ENCODE measurements at regions not wholly inside any gene's neighbourhood (a gene's known extent, or its start where the extent isn't known, plus 50 kb on each side); places are given as distances from the start of the nearest gene placed in this dataset.

GRCh38 chr12:128180166-128180565, 86.8 kb upstream of the TMEM132C start:
- TF ChIP-seq CTCF (IDR thresholded peaks at IDR 0.05; ENCODE audit: unreplicated experiment) = no peak
- ChIA-PET CTCF (no interaction called here), POLR2A (no interaction called here)
- Mint-ChIP-seq H3K4me3 (ENCODE audit: unreplicated experiment) (no peak overlapping the region), H3K9me3 (ENCODE audit: unreplicated experiment) (peaks cover 38% of the 10 kb centered on the region), H3K27me3 (ENCODE audit: insufficient read depth, unreplicated experiment) (no peaks in the 10 kb centered on the region), H3K4me1 (ENCODE audit: insufficient read depth, unreplicated experiment) (no peaks in the 10 kb centered on the region), H3K27ac (ENCODE audit: low read depth, unreplicated experiment) (no peak overlapping the region), H3K36me3 (ENCODE audit: insufficient read depth, unreplicated experiment) (no peaks in the 10 kb centered on the region)
- intact Hi-C loops (cut with micrococcal nuclease) = no loop called here
- no peak for DNase-seq (ENCODE audit: unreplicated experiment)
- no TSS peak for BruUV-seq (replicated peaks)

GRCh38 chr12:128190052-128190451, 76.9 kb upstream of the TMEM132C start:
- intact Hi-C loops (cut with micrococcal nuclease) = no loop called here
- DNase-seq (ENCODE audit: unreplicated experiment) = no peak
- CTCF ChIA-PET = no interaction called here
- peaks cover 10% of the 10 kb centered on the region for H3K9me3 Mint-ChIP-seq (ENCODE audit: unreplicated experiment)
- no peak for TF ChIP-seq CTCF (IDR thresholded peaks at IDR 0.05; ENCODE audit: unreplicated experiment)
- H3K36me3 Mint-ChIP-seq (ENCODE audit: insufficient read depth, unreplicated experiment) = no peaks in the 10 kb centered on the region
- BruUV-seq (replicated peaks) = no TSS peak
- no peaks in the 10 kb centered on the region for H3K4me1 Mint-ChIP-seq (ENCODE audit: insufficient read depth, unreplicated experiment)
- POLR2A ChIA-PET = no interaction called here
- no peaks in the 10 kb centered on the region for H3K27me3 Mint-ChIP-seq (ENCODE audit: insufficient read depth, unreplicated experiment)
- no peak overlapping the region for H3K4me3 Mint-ChIP-seq (ENCODE audit: unreplicated experiment)
- H3K27ac Mint-ChIP-seq (ENCODE audit: low read depth, unreplicated experiment) = no peak overlapping the region

GRCh38 chr12:128190614-128191013, 76.4 kb upstream of the TMEM132C start:
- Mint-ChIP-seq H3K27me3 (ENCODE audit: insufficient read depth, unreplicated experiment) (no peaks in the 10 kb centered on the region), H3K27ac (ENCODE audit: low read depth, unreplicated experiment) (no peak overlapping the region), H3K4me3 (ENCODE audit: unreplicated experiment) (no peak overlapping the region), H3K36me3 (ENCODE audit: insufficient read depth, unreplicated experiment) (no peaks in the 10 kb centered on the region), H3K9me3 (ENCODE audit: unreplicated experiment) (peaks cover 10% of the 10 kb centered on the region), H3K4me1 (ENCODE audit: insufficient read depth, unreplicated experiment) (no peaks in the 10 kb centered on the region)
- TF ChIP-seq CTCF (IDR thresholded peaks at IDR 0.05; ENCODE audit: unreplicated experiment) = no peak
- BruUV-seq (replicated peaks) = no TSS peak
- CTCF ChIA-PET = no interaction called here
- POLR2A ChIA-PET = no interaction called here
- intact Hi-C loops (cut with micrococcal nuclease) = no loop called here
- no peak for DNase-seq (ENCODE audit: unreplicated experiment)

DNA sequence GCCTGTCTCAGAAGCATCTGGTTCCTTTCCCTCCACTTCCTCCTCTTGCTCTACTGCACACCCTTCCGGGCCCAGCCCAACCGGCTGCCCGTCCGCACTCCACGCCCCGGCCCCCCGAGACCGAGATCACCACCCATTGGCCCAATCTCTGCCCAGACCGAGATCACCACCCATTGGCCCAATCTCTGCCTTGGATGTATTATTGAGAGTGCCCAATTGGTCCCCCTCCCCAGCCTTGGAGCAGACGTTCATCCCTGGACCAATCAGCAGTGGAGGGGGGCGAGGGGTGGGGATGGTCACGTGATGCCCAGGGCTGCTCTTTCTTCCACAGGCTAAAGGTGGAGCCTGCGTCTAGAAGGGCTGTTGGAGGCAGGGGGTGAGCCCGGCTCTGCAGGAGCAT, 75.6 kb upstream of the TMEM132C start:
- intact Hi-C loops (cut with micrococcal nuclease) = no loop called here
- H3K27me3 Mint-ChIP-seq (ENCODE audit: insufficient read depth, unreplicated experiment) = no peaks in the 10 kb centered on the region
- H3K9me3 Mint-ChIP-seq (ENCODE audit: unreplicated experiment) = peaks cover 13% of the 10 kb centered on the region
- no TSS peak for BruUV-seq (replicated peaks)
- H3K4me1 Mint-ChIP-seq (ENCODE audit: insufficient read depth, unreplicated experiment) = no peaks in the 10 kb centered on the region
- no peak overlapping the region for H3K4me3 Mint-ChIP-seq (ENCODE audit: unreplicated experiment)
- H3K36me3 Mint-ChIP-seq (ENCODE audit: insufficient read depth, unreplicated experiment) = no peaks in the 10 kb centered on the region
- DNase-seq (ENCODE audit: unreplicated experiment) = no peak
- no peak overlapping the region for H3K27ac Mint-ChIP-seq (ENCODE audit: low read depth, unreplicated experiment)
- ChIA-PET CTCF (no interaction called here), POLR2A (no interaction called here)
- TF ChIP-seq CTCF (IDR thresholded peaks at IDR 0.05; ENCODE audit: unreplicated experiment) = no peak
